ENCODE measurements at regions not wholly inside any gene's neighbourhood (a gene's known extent, or its start where the extent isn't known, plus 50 kb on each side); places are given as distances from the start of the nearest gene placed in this dataset.

- TF ChIP-seq CTCF (IDR thresholded peaks at IDR 0.05; ENCODE audit: insufficient read depth, low read depth, low read length): no peak
- TF ChIP-seq EZH2 (IDR thresholded peaks at IDR 0.05; ENCODE audit: insufficient read depth, low read length): no peak
Measured at GRCh38 chr6:146915671-146916127, 288.5 kb upstream of the STXBP5 start.
